ENCODE measurements at regions not wholly inside any gene's neighbourhood (a gene's known extent, or its start where the extent isn't known, plus 50 kb on each side); places are given as distances from the start of the nearest gene placed in this dataset.

DNA sequence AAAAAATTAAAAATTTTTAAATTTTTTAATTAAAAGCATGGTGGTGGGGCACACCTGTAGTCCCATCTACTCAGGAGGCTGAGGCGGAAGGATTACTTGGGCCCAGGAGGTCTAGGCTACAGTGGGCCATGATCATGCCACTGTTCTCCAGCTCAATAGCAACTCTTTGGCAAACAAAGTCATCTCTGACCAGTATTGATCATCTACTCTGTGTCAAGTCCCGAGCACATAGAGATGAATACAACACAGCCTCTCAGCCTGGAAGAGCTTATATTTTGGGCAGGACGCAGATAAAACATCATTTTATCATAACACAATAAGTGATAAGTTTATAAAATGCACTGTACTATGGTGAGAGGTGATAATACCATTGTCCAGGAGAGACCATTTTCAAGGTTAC, 281.6 kb upstream of the GADL1 start:
- ChIA-PET POLR2A (no interaction called here), CTCF (no interaction called here)
- Histone ChIP-seq H3K4me3 (ENCODE audit: low read depth, low read length) (no peak overlapping the region), H3K27me3 (ENCODE audit: control insufficient read depth, insufficient read depth, low read length) (no peaks in the 10 kb centered on the region), H3K9me3 (ENCODE audit: control insufficient read depth, insufficient read depth, low read length) (no peaks in the 10 kb centered on the region), H3K27ac (ENCODE audit: low read depth, low read length) (no peak overlapping the region)
- no peak for TF ChIP-seq CTCF (IDR thresholded peaks at IDR 0.05; ENCODE audit: low read depth, low read length)
- DNase-seq (ENCODE audit: low read depth, low spot score) = no peak

GRCh38 chr3:31178467-31178866, 284.0 kb upstream of the GADL1 start:
- CTCF ChIA-PET = no interaction called here
- Histone ChIP-seq H3K27ac (ENCODE audit: low read depth, low read length) (no peak overlapping the region), H3K4me3 (ENCODE audit: low read depth, low read length) (no peak overlapping the region), H3K9me3 (ENCODE audit: control insufficient read depth, insufficient read depth, low read length) (peaks cover 3% of the 10 kb centered on the region; the same call in 1 of the 2 replicates), H3K27me3 (ENCODE audit: control insufficient read depth, insufficient read depth, low read length) (no peaks in the 10 kb centered on the region)
- POLR2A ChIA-PET = no interaction called here
- no peak for TF ChIP-seq CTCF (IDR thresholded peaks at IDR 0.05; ENCODE audit: low read depth, low read length)
- no peak for DNase-seq (ENCODE audit: low read depth, low spot score)

- Histone ChIP-seq H3K9me3 (ENCODE audit: control insufficient read depth, insufficient read depth, low read length) (peaks cover 3% of the 10 kb centered on the region; the same call in 1 of the 2 replicates), H3K27me3 (ENCODE audit: control insufficient read depth, insufficient read depth, low read length) (peaks cover 4% of the 10 kb centered on the region), H3K4me3 (ENCODE audit: low read depth, low read length) (no peak overlapping the region), H3K27ac (ENCODE audit: low read depth, low read length) (no peak overlapping the region)
- TF ChIP-seq CTCF (IDR thresholded peaks at IDR 0.05; ENCODE audit: low read depth, low read length) = no peak
- no peak for DNase-seq (ENCODE audit: low read depth, low spot score)
- ChIA-PET CTCF (interaction anchor here (0.6 kb wide), 1 partner anchor 1330 kb away, joined by 3 read pairs; no protein-coding TSS in a partner anchor), POLR2A (no interaction called here)
Measured at GRCh38 chr3:31179768-31180167, 285.3 kb upstream of the GADL1 start.

DNA sequence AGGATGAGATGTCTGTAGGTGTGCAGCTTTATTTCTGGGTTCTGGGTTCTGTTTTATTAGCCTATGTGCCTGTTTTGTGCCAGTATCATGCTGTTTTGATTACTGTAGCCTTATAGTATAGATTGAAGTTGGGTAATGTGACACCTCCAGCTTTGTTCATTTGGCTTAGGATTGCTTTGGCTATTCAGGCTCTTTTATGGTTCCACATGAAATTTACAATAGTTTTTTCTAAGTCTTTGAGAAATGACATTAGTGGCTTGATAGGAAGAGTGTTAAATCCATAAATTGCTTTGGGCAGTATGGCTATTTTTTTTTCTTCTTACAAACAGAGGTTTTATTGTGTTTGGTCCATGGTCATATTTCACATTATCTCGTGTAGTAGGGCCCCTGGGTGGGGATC, 285.8 kb upstream of the GADL1 start:
- POLR2A ChIA-PET = no interaction called here
- no peak overlapping the region for H3K27ac ChIP-seq (ENCODE audit: low read depth, low read length)

DNA sequence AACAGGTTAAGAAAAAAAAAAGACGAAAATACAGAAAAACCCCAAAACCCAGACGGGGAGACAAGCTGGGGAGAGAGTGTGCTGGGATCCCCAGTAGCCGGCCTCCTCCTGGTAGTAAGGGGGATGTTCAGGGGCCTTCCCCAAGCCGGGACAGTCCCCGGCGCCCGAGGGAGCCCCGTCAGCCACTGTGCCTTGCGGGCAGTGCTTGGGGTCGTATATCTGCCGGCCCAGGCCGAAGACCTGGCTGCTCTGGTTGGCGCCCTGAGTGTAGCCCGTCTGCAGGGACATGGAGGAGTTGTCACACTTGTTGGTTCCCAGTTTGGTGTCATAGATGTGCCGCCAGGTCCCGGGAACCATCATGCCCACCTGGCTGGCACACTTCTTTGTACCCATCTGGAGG, 287.2 kb upstream of the GADL1 start:
- no peak for TF ChIP-seq CTCF (IDR thresholded peaks at IDR 0.05; ENCODE audit: low read depth, low read length)
- Histone ChIP-seq H3K27ac (ENCODE audit: low read depth, low read length) (no peak overlapping the region), H3K9me3 (ENCODE audit: control insufficient read depth, insufficient read depth, low read length) (peaks cover 3% of the 10 kb centered on the region; the same call in 1 of the 2 replicates), H3K4me3 (ENCODE audit: low read depth, low read length) (no peak overlapping the region), H3K27me3 (ENCODE audit: control insufficient read depth, insufficient read depth, low read length) (peaks cover 4% of the 10 kb centered on the region)
- CTCF ChIA-PET = no interaction called here
- DNase-seq (ENCODE audit: low read depth, low spot score) = no peak
- POLR2A ChIA-PET = no interaction called here

More for the DNA sequence above, 285.8 kb upstream of the GADL1 start:
- no peak for TF ChIP-seq CTCF (IDR thresholded peaks at IDR 0.05; ENCODE audit: low read depth, low read length)
- Histone ChIP-seq H3K27me3 (ENCODE audit: control insufficient read depth, insufficient read depth, low read length) (peaks cover 4% of the 10 kb centered on the region), H3K4me3 (ENCODE audit: low read depth, low read length) (no peak overlapping the region), H3K9me3 (ENCODE audit: control insufficient read depth, insufficient read depth, low read length) (peaks cover 3% of the 10 kb centered on the region; the same call in 1 of the 2 replicates)
- CTCF ChIA-PET = no interaction called here
- no peak for DNase-seq (ENCODE audit: low read depth, low spot score)

Data from AG04450 (cell line).